NCI-H1930 (cell line): ENCODE measurements at regions not wholly inside any gene's neighbourhood (a gene's known extent, or its start where the extent isn't known, plus 50 kb on each side); places are given as distances from the start of the nearest gene placed in this dataset.
"Not testable (repeated sequence)": the region's sequence is repeated elsewhere in the genome, so short reads cannot be mapped to it uniquely, and the experiment has no call there.

Experiments used
- DNase-seq, 2 experiments: peaks; one replicate each; lab custom pipeline; 2025; lab: John Stamatoyannopoulos, UW

DNA sequence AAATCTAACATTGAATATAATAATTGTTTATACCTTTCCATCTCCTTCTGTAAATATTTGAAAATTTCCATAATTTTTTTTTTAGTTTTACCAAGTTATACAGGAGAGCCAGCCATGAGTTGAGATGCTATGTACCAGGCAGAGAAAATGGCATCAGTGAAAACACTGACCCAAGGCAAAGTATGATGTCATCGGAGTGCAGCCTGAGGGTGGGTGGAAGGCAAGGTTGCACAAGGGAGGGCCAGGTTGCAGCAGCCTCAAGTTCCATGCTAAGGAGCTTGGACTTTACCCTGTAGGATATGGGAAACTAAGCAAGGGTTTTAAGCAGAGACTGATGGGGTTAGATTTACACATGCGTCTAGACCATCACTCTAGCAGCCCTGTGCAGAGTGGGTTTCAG is 441.1 kb downstream of the BCAT1 start:
- DNase-seq = no peak

DNA sequence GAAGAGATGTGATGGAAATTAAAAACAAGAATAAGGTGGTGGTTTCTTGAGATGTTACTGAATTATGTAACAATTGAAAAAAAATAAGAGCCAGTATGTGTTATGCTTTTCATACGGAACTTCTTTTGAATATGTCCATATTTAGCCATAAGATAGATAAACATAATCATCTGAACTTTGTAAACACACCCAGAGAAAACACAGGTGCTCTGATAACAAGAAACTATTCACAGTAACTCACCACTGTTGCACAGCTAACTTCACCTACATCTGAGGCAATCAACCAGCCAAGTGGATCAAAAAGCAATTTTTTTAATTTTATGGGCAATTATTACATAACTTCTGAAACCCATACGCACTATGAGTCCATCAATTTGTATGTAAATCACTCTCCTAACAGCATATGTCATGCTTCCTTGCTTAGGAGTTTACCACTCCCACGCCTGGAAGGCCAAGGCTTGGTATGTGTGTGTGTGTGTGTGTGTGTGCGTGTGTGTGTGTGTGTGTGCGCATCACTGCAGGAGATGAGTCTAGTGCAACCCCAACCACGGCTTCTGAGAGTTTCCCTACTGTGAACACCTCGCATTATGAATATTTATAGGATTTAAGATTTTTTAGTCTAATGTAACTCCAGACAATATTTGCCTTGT is 443.4 kb downstream of the BCAT1 start:
- DNase-seq = no peak

DNA sequence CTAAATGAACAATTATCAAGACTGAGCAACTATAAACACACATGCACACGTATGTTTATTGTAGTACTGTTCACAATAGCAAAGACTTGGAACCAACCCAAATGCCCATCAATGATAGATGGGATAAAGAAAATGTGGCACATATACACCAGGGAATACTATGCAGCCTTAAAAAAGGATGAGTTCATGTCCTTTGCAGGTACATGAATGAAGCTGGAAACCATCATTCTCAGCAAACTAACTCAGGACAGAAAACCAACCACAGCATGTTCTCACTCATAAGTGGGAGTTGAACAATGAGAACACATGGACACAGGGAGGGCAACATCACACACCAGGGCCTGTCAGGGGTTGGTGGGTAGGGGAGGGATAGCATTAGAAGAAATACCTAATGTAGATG is 445.4 kb downstream of the BCAT1 start:
- DNase-seq = not testable (repeated sequence)

DNA sequence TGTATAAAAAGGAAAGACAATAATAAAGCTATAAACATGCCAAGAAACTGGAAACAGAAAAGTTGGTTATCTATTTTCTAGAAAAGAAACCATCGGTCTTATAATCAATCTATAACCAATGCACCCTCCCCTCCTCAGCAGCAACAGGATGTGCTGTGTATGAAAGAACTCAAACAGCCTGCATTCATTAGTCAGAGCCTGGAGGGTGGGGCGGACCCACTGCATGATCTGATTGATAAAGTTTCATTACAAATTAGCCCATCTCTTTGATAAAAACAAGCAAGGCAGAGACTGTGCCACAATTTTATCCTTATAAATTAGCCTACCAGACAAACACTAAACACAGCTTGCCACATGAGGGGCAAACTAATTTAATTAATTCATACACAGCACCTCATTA is 448.1 kb downstream of the BCAT1 start:
- no peak for DNase-seq

DNA sequence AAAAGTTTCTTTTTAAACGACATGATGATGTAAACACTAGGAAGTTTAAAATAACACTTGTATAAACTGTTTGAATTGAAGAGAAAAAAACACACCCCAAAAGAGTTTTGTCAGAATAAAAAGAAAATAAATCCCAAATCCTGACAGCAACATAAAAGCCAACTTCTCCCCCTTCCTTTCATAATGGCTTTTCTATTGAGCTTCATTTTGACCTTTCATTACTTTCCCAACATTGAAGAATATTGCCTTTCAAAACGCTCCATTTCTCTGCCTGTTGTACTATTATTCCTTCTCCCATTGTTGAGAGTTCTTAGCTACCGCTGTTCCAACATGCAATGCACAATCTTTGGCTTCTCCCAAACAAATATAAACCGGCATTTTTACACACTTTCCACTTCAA is 448.5 kb downstream of the BCAT1 start:
- DNase-seq = no peak

DNA sequence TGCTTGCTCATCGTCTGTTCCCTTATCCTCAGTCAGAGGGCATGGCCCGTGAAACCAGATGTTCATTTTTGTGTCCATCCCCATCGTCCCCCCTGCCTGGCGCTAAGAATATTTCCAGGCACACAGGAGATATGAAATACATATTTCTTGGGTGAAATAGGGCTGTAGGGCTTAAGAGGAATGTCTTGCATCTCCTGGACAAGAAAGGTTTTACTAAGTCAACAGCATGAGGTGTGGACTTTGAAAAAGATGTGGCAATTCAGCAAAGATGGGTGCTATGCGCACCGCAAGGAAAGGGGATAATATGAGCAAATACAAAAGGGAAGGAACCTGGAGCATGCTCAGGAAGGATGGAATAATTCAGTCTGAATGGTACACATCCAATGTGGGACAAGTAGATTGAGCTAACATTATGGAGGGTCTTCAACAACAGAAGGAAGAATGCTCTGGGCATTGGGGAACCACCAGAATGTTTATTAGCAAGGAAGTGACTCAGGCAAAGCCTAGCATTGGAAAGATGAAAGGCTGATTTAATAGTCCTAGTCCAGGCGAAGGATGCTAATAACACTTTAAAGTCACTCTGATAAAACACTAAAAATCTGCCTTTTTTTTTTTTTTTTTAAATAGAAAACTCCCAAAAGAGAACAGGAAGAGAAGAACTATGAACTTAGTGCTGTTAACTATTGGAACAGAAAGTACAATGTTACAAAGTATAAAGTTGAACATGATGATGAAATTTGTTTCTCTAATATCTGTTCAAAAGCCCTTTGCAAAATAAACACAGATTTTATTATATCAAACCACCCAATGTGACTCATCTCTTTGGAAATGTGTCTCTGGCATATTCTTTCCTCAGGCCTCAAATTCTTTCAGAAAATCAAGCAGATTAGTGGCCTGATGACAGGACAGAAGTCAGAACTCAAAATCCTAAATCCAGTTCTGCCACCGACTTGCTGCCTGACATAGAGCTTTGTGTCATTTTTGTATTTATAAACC is 449.5 kb downstream of the BCAT1 start:
- no peak for DNase-seq

DNA sequence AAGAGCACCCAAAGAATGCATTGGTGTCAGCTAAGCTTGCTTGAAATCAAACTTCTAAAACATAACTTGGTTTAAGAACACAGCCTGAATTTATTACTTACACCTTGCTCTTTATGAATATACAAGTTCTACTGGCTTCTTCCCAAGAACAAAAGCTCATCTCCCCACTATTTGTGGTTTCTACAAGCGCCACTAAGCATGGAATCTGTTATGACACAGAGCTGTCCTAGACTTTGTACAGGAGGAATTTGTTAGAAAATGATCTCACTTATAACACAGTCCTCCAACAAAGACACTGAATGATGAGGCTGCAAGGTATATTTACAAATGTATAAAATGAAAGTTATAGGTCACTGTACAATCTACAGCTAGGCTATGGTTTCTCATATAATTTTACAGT is 452.1 kb downstream of the BCAT1 start:
- DNase-seq = no peak

DNA sequence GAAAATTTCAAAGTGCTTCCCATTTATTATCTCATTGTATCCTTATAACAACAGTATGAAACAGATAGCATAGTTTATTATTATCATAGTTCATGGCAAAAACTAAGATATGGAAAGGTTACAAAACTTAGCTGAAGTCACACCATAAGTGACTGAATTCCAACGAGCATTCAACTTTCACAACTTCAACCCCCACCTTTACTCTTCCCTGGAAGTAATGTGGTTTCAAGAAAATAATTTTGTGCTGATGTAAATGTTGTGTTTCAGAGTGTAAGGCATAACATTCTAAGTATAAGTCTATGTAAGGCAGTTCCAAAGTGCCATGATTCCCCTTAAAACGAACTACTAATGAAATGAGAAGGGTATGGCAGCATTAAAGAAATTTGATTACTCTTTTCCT is 454.5 kb downstream of the BCAT1 start:
- DNase-seq = no peak

DNA sequence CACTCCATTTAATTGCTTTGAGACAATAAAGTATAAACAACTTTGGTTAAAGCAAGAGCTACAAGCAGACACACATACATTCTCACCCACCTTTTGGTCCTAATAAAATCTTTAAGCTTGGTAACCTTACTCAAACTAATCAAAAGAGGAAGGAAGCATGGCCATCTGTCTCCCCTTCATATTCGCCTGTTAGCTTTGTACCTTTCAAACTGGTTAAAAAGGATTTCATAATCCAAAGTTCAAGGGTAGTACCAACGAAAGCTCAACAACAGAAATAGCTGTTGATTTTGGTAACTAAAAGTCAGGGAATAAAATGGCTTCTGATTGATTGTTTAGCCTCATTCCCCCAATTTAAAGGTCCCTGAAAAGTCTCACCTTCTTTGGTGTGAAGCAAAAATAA is 456.9 kb downstream of the BCAT1 start:
- no peak for DNase-seq

DNA sequence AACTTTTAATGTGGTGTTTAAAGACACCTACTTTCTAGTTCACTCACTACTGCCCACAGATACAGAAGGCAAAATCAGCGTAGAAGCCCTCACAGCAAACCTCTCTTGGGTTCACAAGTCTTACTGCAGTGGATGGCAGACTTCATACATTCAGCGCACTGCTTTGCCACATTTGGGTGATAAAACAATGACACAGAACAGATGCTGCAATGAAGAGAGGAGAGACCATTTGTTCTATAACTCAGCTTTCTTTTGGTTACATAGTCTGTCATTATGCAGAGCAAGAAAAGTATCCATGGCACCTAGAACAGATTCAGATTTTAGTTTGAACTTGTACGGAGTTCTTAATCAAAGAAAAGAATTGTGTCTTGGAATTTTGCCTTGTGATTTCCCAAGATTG is 459.0 kb downstream of the BCAT1 start:
- DNase-seq = no peak

DNA sequence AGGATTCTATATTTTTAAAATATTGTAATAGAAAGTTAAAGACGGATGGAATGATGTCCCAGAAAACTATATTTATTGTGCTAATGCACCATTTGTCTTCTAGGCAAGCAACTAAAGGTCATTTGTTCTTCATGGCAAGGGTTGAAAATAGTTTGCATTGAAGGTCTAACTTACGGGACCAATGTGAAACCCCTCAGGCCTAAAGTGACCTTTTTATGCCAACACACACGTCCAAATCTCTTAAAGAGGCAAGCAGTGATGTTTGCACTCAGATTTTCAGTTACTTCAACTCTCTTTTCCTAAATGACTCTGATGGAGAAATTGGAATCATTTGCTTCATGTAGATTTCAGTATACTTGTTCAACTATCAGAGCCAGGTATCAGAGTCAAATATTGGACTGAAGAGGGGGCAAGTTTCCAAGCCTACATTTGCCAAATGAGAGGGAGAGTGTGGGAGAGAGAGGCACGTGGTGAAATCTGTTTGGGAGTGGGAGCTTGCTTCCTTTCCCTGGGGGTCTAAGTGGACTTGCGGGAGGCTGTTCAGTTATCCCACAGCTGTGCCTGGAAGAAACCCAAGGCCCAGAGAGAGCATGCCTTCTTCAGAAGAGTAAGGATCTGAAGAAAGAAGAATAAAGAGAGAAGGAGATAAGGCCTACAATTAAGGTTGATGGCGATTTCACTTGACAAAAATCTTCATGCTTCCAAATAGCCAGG is 459.8 kb downstream of the BCAT1 start:
- DNase-seq = no peak

DNA sequence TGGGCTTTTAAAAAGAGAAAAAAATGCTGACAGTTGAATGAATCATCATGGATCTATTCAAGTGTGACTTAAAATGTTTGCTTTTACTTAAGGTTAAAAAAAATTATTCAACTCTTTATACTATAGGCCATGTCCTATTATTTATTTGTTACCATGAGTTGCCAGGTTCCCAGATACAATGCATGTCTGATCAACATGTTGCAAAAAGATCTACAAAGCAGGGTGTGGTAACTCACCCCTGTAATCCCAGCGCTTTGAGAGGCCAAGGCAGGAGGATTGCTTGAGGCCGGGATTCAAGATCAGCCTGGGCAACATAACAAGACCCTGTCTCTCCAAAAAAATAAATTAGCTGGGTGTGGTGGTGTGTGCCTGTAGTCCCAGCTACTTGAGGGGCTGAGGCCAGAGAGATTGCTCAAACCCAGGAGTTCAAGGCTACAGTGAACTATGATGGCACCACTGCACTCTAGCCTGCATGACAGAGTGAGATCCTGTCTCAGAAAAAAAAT is 460.8 kb downstream of the BCAT1 start:
- DNase-seq = no peak

DNA sequence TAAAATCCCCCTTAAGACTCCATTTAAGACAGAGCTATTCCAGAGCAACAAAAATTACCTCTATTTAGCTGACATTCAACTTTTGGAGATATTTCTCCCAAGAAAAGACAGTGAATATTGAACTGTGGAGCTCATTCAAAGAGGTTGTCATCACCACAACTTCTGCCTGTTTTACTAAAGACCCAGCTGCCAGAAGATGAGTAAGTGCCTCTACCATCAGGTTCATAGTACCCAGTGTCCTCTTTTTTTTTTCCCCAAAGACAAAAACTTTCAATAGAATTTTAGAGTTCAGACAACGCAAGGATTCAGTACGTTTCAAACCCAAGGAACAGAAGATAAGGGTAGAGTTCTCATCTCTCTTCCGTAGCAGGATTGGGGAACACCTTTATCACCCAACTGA is 461.3 kb downstream of the BCAT1 start:
- no peak for DNase-seq

DNA sequence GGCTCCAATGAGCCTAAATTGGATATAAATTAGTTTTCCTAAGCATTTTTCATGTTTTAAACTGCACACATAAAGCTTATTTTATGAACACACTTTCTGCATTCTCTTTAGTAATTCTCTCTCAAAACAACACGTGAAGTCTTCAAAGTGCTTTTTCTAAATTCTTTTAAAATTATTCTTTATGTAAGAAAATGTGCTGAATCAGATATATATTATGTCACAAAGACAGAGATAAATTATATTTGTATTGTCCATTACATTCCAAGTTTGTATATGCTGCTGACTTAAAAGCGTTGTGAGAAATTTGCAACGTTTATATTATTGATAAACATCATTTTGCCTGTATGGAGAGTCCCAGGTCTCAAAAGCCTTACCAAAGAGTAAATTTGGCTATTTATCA is 465.2 kb downstream of the BCAT1 start:
- no peak for DNase-seq

DNA sequence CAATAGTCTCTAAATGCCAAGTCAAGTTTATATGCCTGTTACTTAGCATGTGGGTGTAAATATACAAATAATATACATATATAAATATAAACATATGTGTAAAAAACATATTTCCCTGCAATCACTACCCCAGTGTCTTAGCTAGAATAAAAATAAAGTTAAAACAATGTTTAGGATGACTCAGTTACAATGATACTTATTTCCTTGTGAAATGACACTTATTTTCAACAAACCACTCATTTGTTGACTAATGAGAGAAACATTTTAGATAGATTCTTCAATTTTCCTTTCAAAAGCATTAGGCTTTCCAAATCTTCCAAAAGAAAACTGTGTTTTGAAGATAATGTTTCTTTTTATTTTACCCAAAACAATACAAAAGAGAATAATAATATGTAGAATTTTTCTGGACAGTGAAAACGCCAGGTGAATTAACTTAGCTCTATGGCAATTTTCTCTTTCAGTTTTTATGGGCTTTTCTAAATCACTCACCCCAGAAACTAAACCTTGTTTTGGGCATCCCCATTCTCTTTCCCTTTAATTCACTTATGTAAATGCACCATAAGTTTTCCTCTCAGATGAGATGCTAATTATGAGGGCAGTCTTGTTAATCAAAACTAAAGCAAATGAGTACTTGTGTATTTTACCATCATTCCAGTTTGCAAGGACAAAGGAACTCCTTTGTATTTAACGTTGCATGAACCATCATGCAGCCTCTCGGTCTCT is 465.9 kb downstream of the BCAT1 start:
- DNase-seq = peak; percentile 32 to 64

DNA sequence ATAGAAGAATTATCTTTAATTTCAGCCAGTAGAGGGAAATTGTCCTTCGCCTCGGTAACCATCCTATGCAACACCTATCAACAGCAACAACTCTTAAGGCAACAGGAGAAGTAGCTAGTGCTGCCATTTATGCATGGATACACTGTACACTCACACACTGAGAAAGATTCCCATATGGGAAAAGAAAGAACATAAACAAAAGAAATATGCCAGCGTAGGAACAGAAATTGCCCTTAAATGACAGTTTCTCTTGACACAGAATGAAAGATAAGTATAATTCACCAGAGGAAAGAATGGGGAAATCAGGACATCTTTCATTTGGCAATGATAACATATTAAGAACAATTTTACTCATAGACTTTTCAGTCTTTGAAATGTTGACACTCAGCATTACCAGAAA is 466.9 kb downstream of the BCAT1 start:
- peak in 1 of 2 experiments; percentile 43 for DNase-seq

DNA sequence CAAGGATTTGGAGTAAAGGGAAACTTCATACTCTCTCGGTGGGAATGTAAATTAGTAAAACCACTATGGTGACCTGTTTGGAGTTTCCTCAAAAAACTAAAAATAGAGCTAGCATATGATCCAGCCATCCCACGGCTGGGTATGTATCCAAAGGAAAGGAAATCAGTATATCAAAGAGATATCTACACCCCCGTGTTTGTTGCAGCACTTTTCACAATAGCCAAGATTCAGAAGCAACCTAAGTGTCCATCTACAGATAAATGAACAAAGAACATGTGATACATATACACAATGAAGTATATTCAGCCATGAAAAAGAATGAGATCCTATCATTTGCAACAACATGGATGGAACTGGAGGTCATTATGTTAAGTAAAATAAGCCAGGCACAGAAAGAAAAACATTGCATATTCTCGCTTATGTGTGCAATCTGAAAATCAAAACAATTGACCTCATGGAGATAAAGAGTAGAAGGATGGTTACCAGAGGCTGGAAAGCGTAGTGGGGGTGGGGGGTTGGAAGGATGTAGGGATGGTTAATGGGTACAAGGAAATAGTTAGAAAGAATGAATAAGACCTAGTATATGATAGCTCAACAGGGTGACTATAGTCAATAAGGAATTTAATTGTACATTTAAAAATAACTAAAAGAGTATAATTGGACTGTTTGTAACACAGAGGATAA is 468.0 kb downstream of the BCAT1 start:
- DNase-seq = no peak

DNA sequence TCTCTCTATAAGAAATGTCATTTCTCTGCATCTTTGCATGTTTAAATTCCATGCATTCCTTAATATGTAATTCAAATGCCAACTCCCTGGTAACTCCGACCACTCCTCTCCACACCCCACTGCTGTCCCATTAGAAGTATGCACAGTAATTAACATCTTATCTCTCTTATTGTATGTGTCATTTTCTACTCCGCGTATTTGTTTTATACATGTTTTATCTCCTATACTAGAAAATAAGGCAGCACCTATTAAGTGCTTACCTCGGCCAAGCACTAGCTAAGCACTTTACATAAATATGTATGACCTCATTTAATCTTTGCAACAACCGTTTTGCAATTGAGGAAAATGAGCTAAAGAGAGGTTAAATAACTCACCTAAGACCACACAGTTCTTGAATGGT is 469.8 kb downstream of the BCAT1 start:
- DNase-seq = no peak

DNA sequence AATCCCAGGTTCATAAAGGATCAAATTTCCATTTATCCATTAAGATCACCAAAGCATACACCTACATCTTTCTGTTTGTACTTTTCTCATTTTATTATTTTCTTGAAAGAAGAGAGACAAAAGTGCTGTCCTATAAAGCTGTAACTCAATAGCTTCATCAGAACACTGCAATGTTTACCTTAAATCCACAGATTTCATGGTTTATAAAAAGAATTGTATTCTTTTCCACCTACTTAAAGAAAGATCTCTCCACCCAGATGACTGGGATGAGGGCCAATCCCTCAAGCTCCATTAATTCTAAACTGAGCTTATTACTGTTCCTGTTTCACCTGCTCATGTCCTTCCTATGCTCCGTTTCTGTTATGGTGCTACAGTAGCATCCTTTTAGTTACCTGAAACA is 470.6 kb downstream of the BCAT1 start:
- DNase-seq = no peak

DNA sequence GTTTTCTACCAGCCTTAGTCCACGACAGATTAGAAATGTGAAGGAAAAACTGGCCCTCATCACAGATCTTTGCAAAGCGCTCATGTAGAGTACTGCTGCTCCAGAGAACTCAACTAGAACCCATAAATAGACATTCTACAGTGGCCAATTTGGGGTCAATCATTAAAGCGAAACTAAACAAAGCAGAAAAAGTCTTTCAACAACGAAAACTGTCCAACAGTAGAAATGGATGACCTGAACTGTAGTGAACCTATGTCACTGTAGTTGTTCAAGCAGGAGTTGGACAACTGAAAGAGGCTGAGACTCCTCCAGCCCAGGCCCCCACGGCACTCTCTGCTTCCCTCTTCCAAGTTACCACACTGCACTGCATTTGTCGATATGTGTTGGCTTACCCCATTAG is 472.6 kb downstream of the BCAT1 start:
- no peak for DNase-seq

DNA sequence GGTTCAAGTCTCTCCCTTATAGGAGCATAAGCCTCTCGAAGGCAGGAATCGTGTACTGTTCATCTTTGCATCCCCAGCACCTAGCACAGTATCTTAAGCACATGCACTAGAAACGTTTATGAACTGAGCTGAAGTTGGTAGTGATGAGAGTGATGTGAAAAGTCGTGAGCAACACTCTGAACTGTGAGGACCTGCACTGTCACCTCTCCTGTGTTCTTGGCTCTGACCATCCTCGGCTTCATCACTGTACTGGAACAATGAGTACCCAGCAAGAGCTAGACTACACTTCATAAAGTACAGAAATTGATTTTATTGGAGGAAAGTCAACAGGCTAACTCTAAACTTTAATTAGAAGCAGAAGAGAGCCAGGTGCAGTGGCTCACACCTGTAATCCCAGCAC is 473.6 kb downstream of the BCAT1 start:
- no peak for DNase-seq
